ENCODE measurements at regions not wholly inside any gene's neighbourhood (a gene's known extent, or its start where the extent isn't known, plus 50 kb on each side); places are given as distances from the start of the nearest gene placed in this dataset.

DNA sequence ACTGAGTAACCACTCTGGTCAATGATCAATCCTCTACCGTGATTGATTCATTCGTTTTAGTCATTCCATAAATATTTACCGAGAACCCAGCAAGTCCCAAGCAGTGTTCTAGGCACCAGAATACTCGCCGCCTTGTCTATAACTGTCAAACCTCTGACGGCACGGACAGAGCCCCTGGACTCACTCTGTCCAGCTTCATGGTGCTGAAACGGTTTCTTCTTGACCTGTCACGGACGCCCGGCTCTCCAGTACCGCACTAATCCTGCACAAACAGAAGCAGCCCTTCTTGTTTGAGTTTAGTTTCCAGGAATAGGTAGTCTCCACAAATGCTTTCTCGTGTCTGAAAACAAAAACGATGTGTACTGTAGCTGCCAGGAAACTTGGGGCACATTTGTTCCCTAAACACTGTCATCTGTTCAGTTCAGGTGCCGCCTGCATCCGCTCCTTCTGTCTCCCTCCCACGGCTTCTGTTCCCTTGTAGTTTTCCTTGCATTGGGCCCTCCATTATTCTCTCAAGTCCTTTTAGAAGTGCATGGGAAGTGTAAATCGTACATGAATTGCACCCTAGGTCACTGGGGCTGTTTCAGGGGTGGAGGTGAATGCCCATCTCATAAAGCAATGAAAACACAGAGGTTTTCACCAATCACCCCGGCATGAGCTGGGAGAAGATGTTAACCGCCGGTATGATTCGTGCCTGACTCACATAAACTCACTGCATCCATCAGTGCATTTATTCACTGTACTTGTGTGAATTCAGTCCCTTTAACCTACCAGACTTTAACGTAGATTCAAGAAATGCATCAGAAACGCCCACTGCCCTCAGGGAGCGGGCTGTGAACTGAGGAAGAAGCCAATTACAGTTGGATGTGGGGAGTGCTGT is 209.3 kb upstream of the CDH4 start:
- TF ChIP-seq POLR2A (IDR thresholded peaks at IDR 0.05; ENCODE audit: low read depth, low read length) (no peak), SMC3 (IDR thresholded peaks at IDR 0.05; ENCODE audit: low read depth, low read length) (no peak), MAFK (IDR thresholded peaks at IDR 0.05; ENCODE audit: low read depth, low read length) (no peak), RCOR1 (IDR thresholded peaks at IDR 0.05; ENCODE audit: insufficient replicate concordance, low read length) (no peak), RAD21 (IDR thresholded peaks at IDR 0.05; ENCODE audit: low read length) (no peak), CHD1 (IDR thresholded peaks at IDR 0.05; ENCODE audit: low read depth, low read length) (no peak), BHLHE40 (IDR thresholded peaks at IDR 0.05; ENCODE audit: low read depth, low read length) (no peak)
- TF ChIP-seq, protein P1, sequence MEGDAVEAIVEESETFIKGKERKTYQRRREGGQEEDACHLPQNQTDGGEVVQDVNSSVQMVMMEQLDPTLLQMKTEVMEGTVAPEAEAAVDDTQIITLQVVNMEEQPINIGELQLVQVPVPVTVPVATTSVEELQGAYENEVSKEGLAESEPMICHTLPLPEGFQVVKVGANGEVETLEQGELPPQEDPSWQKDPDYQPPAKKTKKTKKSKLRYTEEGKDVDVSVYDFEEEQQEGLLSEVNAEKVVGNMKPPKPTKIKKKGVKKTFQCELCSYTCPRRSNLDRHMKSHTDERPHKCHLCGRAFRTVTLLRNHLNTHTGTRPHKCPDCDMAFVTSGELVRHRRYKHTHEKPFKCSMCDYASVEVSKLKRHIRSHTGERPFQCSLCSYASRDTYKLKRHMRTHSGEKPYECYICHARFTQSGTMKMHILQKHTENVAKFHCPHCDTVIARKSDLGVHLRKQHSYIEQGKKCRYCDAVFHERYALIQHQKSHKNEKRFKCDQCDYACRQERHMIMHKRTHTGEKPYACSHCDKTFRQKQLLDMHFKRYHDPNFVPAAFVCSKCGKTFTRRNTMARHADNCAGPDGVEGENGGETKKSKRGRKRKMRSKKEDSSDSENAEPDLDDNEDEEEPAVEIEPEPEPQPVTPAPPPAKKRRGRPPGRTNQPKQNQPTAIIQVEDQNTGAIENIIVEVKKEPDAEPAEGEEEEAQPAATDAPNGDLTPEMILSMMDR (conservative IDR thresholded peaks at IDR 0.05; ENCODE audit: low read depth, low read length): no peak
